Kidney epithelial cell (primary cell): ENCODE measurements at regions not wholly inside any gene's neighbourhood (a gene's known extent, or its start where the extent isn't known, plus 50 kb on each side); places are given as distances from the start of the nearest gene placed in this dataset.

Source experiments
- DNase-seq: peaks from one replicate; pipeline ENCODE4 v3.0.0-alpha.2; 2010; ENCODE audit warnings: low read depth
- H3K27me3 ChIP-seq: 2 replicates; pipeline ENCODE4 v1.6.0; 2011; ENCODE audit warnings: low read length; ENCODE audit not compliant: control insufficient read depth, insufficient read depth
- H3K36me3 ChIP-seq: 2 replicates; pipeline ENCODE4 v1.5.1; 2011; ENCODE audit warnings: low read length; ENCODE audit not compliant: control insufficient read depth, insufficient read depth
- H3K4me3 ChIP-seq: 2 replicates; pipeline ENCODE4 v1.5.1; 2011; ENCODE audit warnings: low read depth, mild to moderate bottlenecking, control low read depth, low read length
- CTCF ChIP-seq: IDR thresholded peaks from 2 replicates; pipeline ENCODE4 v1.5.1; 2011; ENCODE audit warnings: mild to moderate bottlenecking, moderate library complexity, low read length, control low read depth, inconsistent platforms; ENCODE audit not compliant: insufficient read depth, poor library complexity, severe bottlenecking

GRCh38 chr3:152623286-152623911 is 211.5 kb upstream of the P2RY1 start:
- TF ChIP-seq CTCF = no peak
- no peak for DNase-seq
- Histone ChIP-seq H3K4me3 (no peak overlapping the region), H3K27me3 (no peaks in the 10 kb centered on the region), H3K36me3 (no peaks in the 10 kb centered on the region)

- Histone ChIP-seq H3K27me3 (no peaks in the 10 kb centered on the region), H3K36me3 (no peaks in the 10 kb centered on the region), H3K4me3 (no peak overlapping the region)
- no peak for DNase-seq
- no peak for TF ChIP-seq CTCF
Observed at GRCh38 chr3:152626226-152626625, 208.7 kb upstream of the P2RY1 start.

GRCh38 chr3:152628496-152628895 is 206.4 kb upstream of the P2RY1 start:
- no peak for TF ChIP-seq CTCF
- Histone ChIP-seq H3K4me3 (no peak overlapping the region), H3K36me3 (no peaks in the 10 kb centered on the region), H3K27me3 (no peaks in the 10 kb centered on the region)
- DNase-seq = no peak

GRCh38 chr3:152629363-152630122 is 205.4 kb upstream of the P2RY1 start:
- no peak for TF ChIP-seq CTCF
- H3K27me3 ChIP-seq = no peaks in the 10 kb centered on the region
- no peaks in the 10 kb centered on the region for H3K36me3 ChIP-seq
- no peak for DNase-seq
- H3K4me3 ChIP-seq = no peak overlapping the region

GRCh38 chr3:152635389-152635788 is 199.5 kb upstream of the P2RY1 start:
- no peak for TF ChIP-seq CTCF

More at GRCh38 chr3:152635389-152635788, 199.5 kb upstream of the P2RY1 start:
- DNase-seq = no peak
- H3K36me3 ChIP-seq = no peaks in the 10 kb centered on the region
- no peaks in the 10 kb centered on the region for H3K27me3 ChIP-seq
- H3K4me3 ChIP-seq = no peak overlapping the region
